ENCODE measurements at regions not wholly inside any gene's neighbourhood (a gene's known extent, or its start where the extent isn't known, plus 50 kb on each side); places are given as distances from the start of the nearest gene placed in this dataset.

GRCh38 chr2:154507186-154507585 lies 191.3 kb upstream of the KCNJ3 start:
- TF ChIP-seq CTCF (IDR thresholded peaks at IDR 0.05; ENCODE audit: low read length) (peak; percentile 45), EZH2 (IDR thresholded peaks at IDR 0.05; ENCODE audit: borderline replicate concordance, low read length) (no peak)

All from OCI-LY1 (cell line).